ENCODE measurements at regions not wholly inside any gene's neighbourhood (a gene's known extent, or its start where the extent isn't known, plus 50 kb on each side); places are given as distances from the start of the nearest gene placed in this dataset.

GRCh38 chr6:71034563-71035345 lies 77.9 kb upstream of the B3GAT2 start:
- Histone ChIP-seq H3K9me3 (ENCODE audit: insufficient read depth in 2 of 2, low read depth in 1 of 2, low read length in 1 of 2) (no peaks in the 10 kb centered on the region), H3K18ac (ENCODE audit: extremely low read depth, low read length) (no peak overlapping the region), H4K8ac (ENCODE audit: extremely low read depth, insufficient read depth, low read length) (no peak overlapping the region), H3K79me1 (ENCODE audit: low read depth, low read length) (no peaks in the 10 kb centered on the region), H3K4me2 (ENCODE audit: insufficient read depth in 1 of 2, low read depth in 2 of 2, low read length in 2 of 2) (no peak overlapping the region), H3K23me2 (ENCODE audit: low read depth, low read length) (no peaks in the 10 kb centered on the region), H2AFZ (ENCODE audit: low read length) (no peak overlapping the region), H2AK5ac (ENCODE audit: low read depth, low read length) (no peak overlapping the region), H4K20me1 (replicated peaks in 1 of 2; ENCODE audit: control insufficient read depth in 1 of 2, insufficient read depth in 2 of 2, low read length in 2 of 2) (no peaks in the 10 kb centered on the region), H3K4me3 (ENCODE audit: extremely low read depth in 1 of 4, insufficient read depth in 2 of 4, low read depth in 3 of 4, low read length in 4 of 4) (no peak overlapping the region), H2BK12ac (ENCODE audit: low read depth, low read length) (no peak overlapping the region), H3K79me2 (ENCODE audit: control insufficient read depth in 1 of 2, insufficient read depth in 2 of 2, low read length in 2 of 2) (no peaks in the 10 kb centered on the region), H2BK120ac (replicated peaks; ENCODE audit: low read depth, low read length) (no peak overlapping the region), H2BK20ac (ENCODE audit: low read length) (no peak overlapping the region), H3K4ac (replicated peaks; ENCODE audit: insufficient read length, low read depth, low read length) (no peak overlapping the region), H3K27ac (ENCODE audit: low read depth, low read length) (no peak overlapping the region), H2BK15ac (ENCODE audit: low read length) (no peak overlapping the region), H3K27me3 (replicated peaks in 1 of 4; ENCODE audit: control insufficient read depth in 3 of 4, extremely low read depth in 1 of 4, insufficient read depth in 3 of 4, low read length in 3 of 4) (no peaks in the 10 kb centered on the region), H3K56ac (replicated peaks; ENCODE audit: insufficient read length, low read depth, low read length) (no peak overlapping the region), H3K36me3 (ENCODE audit: control insufficient read depth in 2 of 4, insufficient read depth in 4 of 4, low read length in 3 of 4) (no peaks in the 10 kb centered on the region), H3K14ac (ENCODE audit: insufficient read length) (no peak overlapping the region), H2BK5ac (ENCODE audit: low read depth, low read length) (no peak overlapping the region), H3K23ac (ENCODE audit: insufficient read length) (no peak overlapping the region), H3K4me1 (replicated peaks in 1 of 4; ENCODE audit: control insufficient read depth in 3 of 4, insufficient read depth in 4 of 4, low read length in 3 of 4) (no peaks in the 10 kb centered on the region), H4K5ac (ENCODE audit: insufficient read length, low read depth, low read length) (no peak overlapping the region), H3K9ac (replicated peaks in 1 of 4; ENCODE audit: extremely low read depth in 1 of 4, low read depth in 3 of 4, low read length in 3 of 4) (no peak overlapping the region), H4K91ac (replicated peaks; ENCODE audit: insufficient read length, low read length) (no peak overlapping the region)
- 91% methylated on average over 4 of the region's 4 CpGs; no CpG with 5 or more reads in 1 of the 2 experiments for WGBS, 2 experiments (ENCODE audit: extremely low coverage in 1 of 2, insufficient coverage in 1 of 2, insufficient read length in 1 of 2, insufficient replicate concordance in 2 of 2, low coverage in 1 of 2, low lambda C conversion rate in 2 of 2, missing lambda C conversion rate in 1 of 2)
- DNase-seq (ENCODE audit: low read depth in 1 of 2, low spot score in 2 of 2) (no peak), FAIRE-seq (no peak)
- ChIA-PET POLR2A (ENCODE audit: partially characterized antibody) (no interaction called here), CTCF (ENCODE audit: partially characterized antibody) (interaction anchor here (0.9 kb wide), 1 partner anchor 8 kb away, joined by 4 read pairs; no protein-coding TSS in a partner anchor)
- TF ChIP-seq SIN3A (conservative IDR thresholded peaks at IDR 0.05 in 1 of 2, IDR thresholded peaks at IDR 0.05 in 1 of 2; ENCODE audit: low read depth in 1 of 2, low read length in 2 of 2) (no peak), KDM1A (IDR thresholded peaks at IDR 0.05; ENCODE audit: borderline replicate concordance, low read length) (no peak), SRF (IDR thresholded peaks at IDR 0.05; ENCODE audit: low read depth, low read length) (no peak), NRF1 (IDR thresholded peaks at IDR 0.05; ENCODE audit: low read depth, low read length) (no peak), KDM4A (IDR thresholded peaks at IDR 0.05; ENCODE audit: low read depth, low read length, severe bottlenecking) (no peak), RXRA (IDR thresholded peaks at IDR 0.05; ENCODE audit: insufficient read depth, low read depth, low read length) (no peak)
